GM23248 (cell line): ENCODE measurements at regions not wholly inside any gene's neighbourhood (a gene's known extent, or its start where the extent isn't known, plus 50 kb on each side); places are given as distances from the start of the nearest gene placed in this dataset.

Experiments
- DNase-seq: peaks from one replicate; pipeline ENCODE4 v3.0.0-alpha.2; 2015
- H2AFZ ChIP-seq: fragments of 200-600 bp; sonication (generic); 2 replicates; pipeline ENCODE4 v1.6.1; 2016; ENCODE audit warnings: antibody characterized with exemption
- H3F3A ChIP-seq: fragments of 200-600 bp; sonication (generic); 2 replicates; pipeline ENCODE4 v1.6.1; 2016; ENCODE audit warnings: mild to moderate bottlenecking, antibody characterized with exemption, mixed run types; ENCODE audit not compliant: insufficient read depth
- H3K27ac ChIP-seq: fragments of 200-600 bp; sonication (generic); 2 replicates; pipeline ENCODE4 v1.5.1; 2016; ENCODE audit warnings: mild to moderate bottlenecking
- H3K27me3 ChIP-seq: fragments of 200-600 bp; sonication (generic); replicated peaks from 2 replicates; pipeline ENCODE4 v1.6.1; 2016; ENCODE audit warnings: mild to moderate bottlenecking; ENCODE audit not compliant: insufficient read depth
- H3K36me3 ChIP-seq: fragments of 200-600 bp; sonication (generic); 2 replicates; pipeline ENCODE4 v1.6.1; 2016; ENCODE audit warnings: low read depth, mild to moderate bottlenecking
- H3K4me1 ChIP-seq: fragments of 200-600 bp; sonication (generic); 2 replicates; pipeline ENCODE4 v1.6.1; 2016; ENCODE audit warnings: mild to moderate bottlenecking; ENCODE audit not compliant: insufficient read depth
- H3K4me2 ChIP-seq: fragments of 200-600 bp; sonication (generic); one replicate; pipeline ENCODE4 v1.6.1; 2016; ENCODE audit warnings: mild to moderate bottlenecking; ENCODE audit not compliant: unreplicated experiment
- H3K4me3 ChIP-seq: fragments of 200-600 bp; sonication (generic); 2 replicates; pipeline ENCODE4 v1.5.1; 2016; ENCODE audit warnings: mild to moderate bottlenecking
- H3K79me2 ChIP-seq: fragments of 200-600 bp; sonication (generic); 2 replicates; pipeline ENCODE4 v1.6.1; 2016; ENCODE audit warnings: mild to moderate bottlenecking; ENCODE audit not compliant: insufficient read depth
- H3K9ac ChIP-seq: fragments of 200-600 bp; sonication (generic); 2 replicates; pipeline ENCODE4 v1.6.1; 2016; ENCODE audit warnings: mild to moderate bottlenecking
- H3K9me2 ChIP-seq: fragments of 200-600 bp; sonication (generic); 2 replicates; pipeline ENCODE4 v1.6.1; 2016; ENCODE audit warnings: mixed run types, mild to moderate bottlenecking, moderate library complexity; ENCODE audit not compliant: insufficient read depth
- H3K9me3 ChIP-seq: fragments of 200-600 bp; sonication (generic); one replicate; pipeline ENCODE4 v1.6.1; 2017; ENCODE audit warnings: low read depth
- H4K20me1 ChIP-seq: fragments of 200-600 bp; sonication (generic); 2 replicates; pipeline ENCODE4 v1.6.0; 2016; ENCODE audit not compliant: insufficient read depth
- EZH2 ChIP-seq: fragments of 200-600 bp; sonication (generic); IDR thresholded peaks from 2 replicates; pipeline ENCODE4 v1.6.1; 2018; ENCODE audit warnings: antibody characterized with exemption, mild to moderate bottlenecking; ENCODE audit not compliant: insufficient read depth, poor library complexity, severe bottlenecking
- EZH2phosphoT487 ChIP-seq: fragments of 200-600 bp; sonication (generic); IDR thresholded peaks from 2 replicates; pipeline ENCODE4 v1.6.1; 2018; ENCODE audit warnings: antibody characterized with exemption, moderate library complexity, mild to moderate bottlenecking, low read depth; ENCODE audit not compliant: insufficient read depth
- WGBS, 2 experiments: methylation state at CpG; one replicate each; pipeline ENCODE4 v1.1.6; 2015 to 2017; ENCODE audit warnings: low lambda C conversion rate in 2 of 2, low coverage in 1 of 2; ENCODE audit errors: missing lambda C conversion rate in 2 of 2; 5-methylcytosine and 5-hydroxymethylcytosine counted together
- in situ Hi-C: fragments of 300-500 bp; cut with MboI; formaldehyde crosslinking; loops from 2 replicates; pipeline ENCODE4 v1.15.0; 2020

GRCh38 chr3:72407766-72408165 is 440.5 kb downstream of the SHQ1 start:
- Histone ChIP-seq H3K9me3 (no peaks in the 10 kb centered on the region), H3K27ac (no peak overlapping the region), H2AFZ (no peak overlapping the region), H3K9ac (no peak overlapping the region), H3K4me1 (0 out of 2 replicates have a peak, but pooled peaks cover 5% of the 10 kb centered on the region), H3K4me2 (no peak overlapping the region), H3K79me2 (peaks cover 100% of the 10 kb centered on the region), H3K27me3 (no peaks in the 10 kb centered on the region), H4K20me1 (peaks cover 56% of the 10 kb centered on the region), H3F3A (no peaks in the 10 kb centered on the region), H3K9me2 (no peaks in the 10 kb centered on the region), H3K36me3 (no peaks in the 10 kb centered on the region), H3K4me3 (no peak overlapping the region)
- TF ChIP-seq EZH2phosphoT487: no peak
- TF ChIP-seq EZH2: no peak
- in situ Hi-C loops: no loop called here
- 72 to 76% methylated on average over 6 of the region's 6 CpGs for WGBS, 2 experiments
- DNase-seq: no peak

DNA sequence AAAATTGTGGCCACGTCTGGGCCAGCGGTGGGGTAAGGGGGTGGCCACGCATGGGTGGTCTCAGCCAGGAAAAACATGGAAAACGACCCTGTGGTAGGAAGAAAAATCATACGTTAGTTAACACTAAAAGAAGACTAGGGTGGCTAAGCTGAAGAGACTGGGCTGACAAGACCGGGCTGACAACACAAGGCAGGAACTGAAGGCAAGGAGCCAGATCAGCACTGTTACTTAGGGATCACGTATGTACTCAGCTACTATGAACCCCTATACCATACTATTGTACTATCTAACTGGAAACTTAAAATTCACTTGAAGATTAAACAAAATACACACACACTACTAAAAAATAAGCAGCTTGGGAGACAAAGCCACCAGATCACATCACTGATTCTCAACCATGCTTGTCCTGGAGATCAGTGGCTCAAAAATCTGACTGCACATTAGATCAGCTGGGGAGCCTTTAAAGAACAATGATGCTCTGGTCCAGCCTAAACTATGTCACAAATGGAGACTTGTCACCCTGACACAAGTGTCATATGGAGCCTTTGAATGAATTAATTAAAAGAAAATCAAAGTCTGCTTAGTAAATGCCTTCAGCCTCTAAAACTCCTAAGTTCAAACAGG is 442.2 kb downstream of the SHQ1 start:
- Histone ChIP-seq H3K4me2 (no peak overlapping the region), H3K4me3 (no peak overlapping the region), H3K9ac (no peak overlapping the region), H3K27ac (no peak overlapping the region), H3K36me3 (no peaks in the 10 kb centered on the region), H3K4me1 (0 out of 2 replicates have a peak, but pooled peaks cover 4% of the 10 kb centered on the region), H3F3A (no peaks in the 10 kb centered on the region), H3K27me3 (no peaks in the 10 kb centered on the region), H3K9me2 (no peaks in the 10 kb centered on the region), H3K9me3 (no peaks in the 10 kb centered on the region), H4K20me1 (peaks cover 48% of the 10 kb centered on the region), H2AFZ (no peak overlapping the region), H3K79me2 (peaks cover 100% of the 10 kb centered on the region)
- DNase-seq: no peak
- in situ Hi-C loops: no loop called here
- WGBS, 2 experiments: 26 to 33% methylated on average over 7 of the region's 7 CpGs
- no peak for TF ChIP-seq EZH2
- TF ChIP-seq EZH2phosphoT487: no peak

DNA sequence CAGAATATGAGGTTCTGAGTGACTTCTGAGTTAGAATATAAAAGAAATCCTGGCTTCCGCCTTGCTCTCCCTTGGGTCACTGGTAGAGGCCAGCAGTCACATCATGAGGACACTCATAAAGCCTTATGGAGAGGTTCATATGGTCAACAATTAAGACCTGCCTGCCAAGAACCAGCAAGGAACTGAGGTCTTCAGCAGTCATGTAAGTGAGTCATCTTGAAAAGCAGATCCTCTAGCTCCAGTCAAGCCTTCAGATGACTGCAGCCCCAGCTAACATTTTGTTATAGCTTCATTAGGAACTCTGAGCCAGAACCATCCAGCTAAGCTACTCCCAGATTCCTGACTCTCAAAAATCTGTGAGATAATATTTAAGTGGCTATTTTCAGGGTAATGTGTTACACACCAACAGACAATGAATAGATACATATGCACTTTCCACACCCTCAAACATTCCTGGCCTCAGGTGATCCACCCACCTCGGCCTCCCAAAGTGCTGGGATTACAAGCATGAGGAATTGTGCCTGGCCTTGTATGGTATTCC is 447.2 kb downstream of the SHQ1 start:
- Histone ChIP-seq H3K27ac (no peak overlapping the region), H3K4me2 (no peak overlapping the region), H3K4me1 (peaks cover 5% of the 10 kb centered on the region), H3K79me2 (peaks cover 100% of the 10 kb centered on the region), H3K9me3 (no peaks in the 10 kb centered on the region), H2AFZ (no peak overlapping the region), H3K9me2 (no peaks in the 10 kb centered on the region), H3F3A (peaks cover 9% of the 10 kb centered on the region), H3K36me3 (no peaks in the 10 kb centered on the region), H3K4me3 (no peak overlapping the region), H3K9ac (no peak overlapping the region), H3K27me3 (no peaks in the 10 kb centered on the region), H4K20me1 (peaks cover 36% of the 10 kb centered on the region; the same call in 1 of the 2 replicates)
- in situ Hi-C loops: no loop called here
- DNase-seq: no peak
- no peak for TF ChIP-seq EZH2
- TF ChIP-seq EZH2phosphoT487: no peak
- WGBS, 2 experiments: 98 to 100% methylated on average over 2 of the region's 2 CpGs

- peaks cover 100% of the 10 kb centered on the region for H3K79me2 ChIP-seq
- WGBS, 2 experiments: 95 to 97% methylated on average over 3 of the region's 3 CpGs
- TF ChIP-seq EZH2 (no peak), EZH2phosphoT487 (no peak)
- H3K9ac ChIP-seq: no peak overlapping the region
- peaks cover 32% of the 10 kb centered on the region; the same call in 1 of the 2 replicates for H4K20me1 ChIP-seq
- H3K9me3 ChIP-seq: no peaks in the 10 kb centered on the region
- no peaks in the 10 kb centered on the region for H3K36me3 ChIP-seq
- H3K9me2 ChIP-seq: no peaks in the 10 kb centered on the region
- no peak overlapping the region for H3K27ac ChIP-seq
- peaks cover 10% of the 10 kb centered on the region for H3K4me1 ChIP-seq
- in situ Hi-C loops: no loop called here
- DNase-seq: no peak
- no peak overlapping the region for H3K4me2 ChIP-seq
- H3F3A ChIP-seq: peaks cover 24% of the 10 kb centered on the region
- no peak overlapping the region for H2AFZ ChIP-seq
- no peaks in the 10 kb centered on the region for H3K27me3 ChIP-seq
- no peak overlapping the region for H3K4me3 ChIP-seq
Observed at GRCh38 chr3:72398781-72399180, 449.5 kb downstream of the SHQ1 start.
